ENCODE measurements at regions not wholly inside any gene's neighbourhood (a gene's known extent, or its start where the extent isn't known, plus 50 kb on each side); places are given as distances from the start of the nearest gene placed in this dataset.

GRCh38 chr3:156037356-156037755 lies 83.0 kb upstream of the KCNAB1 start:
- TF ChIP-seq RFX5 (IDR thresholded peaks at IDR 0.05; ENCODE audit: low read length), result no peak
- TF ChIP-seq IRF3 (IDR thresholded peaks at IDR 0.05; ENCODE audit: low read depth, low read length), result no peak
- no peak for TF ChIP-seq CTCF (IDR thresholded peaks at IDR 0.05)
- TF ChIP-seq, protein P1, sequence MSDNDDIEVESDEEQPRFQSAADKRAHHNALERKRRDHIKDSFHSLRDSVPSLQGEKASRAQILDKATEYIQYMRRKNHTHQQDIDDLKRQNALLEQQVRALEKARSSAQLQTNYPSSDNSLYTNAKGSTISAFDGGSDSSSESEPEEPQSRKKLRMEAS (IDR thresholded peaks at IDR 0.05; ENCODE audit: low read depth), result no peak
- TF ChIP-seq, protein P2, sequence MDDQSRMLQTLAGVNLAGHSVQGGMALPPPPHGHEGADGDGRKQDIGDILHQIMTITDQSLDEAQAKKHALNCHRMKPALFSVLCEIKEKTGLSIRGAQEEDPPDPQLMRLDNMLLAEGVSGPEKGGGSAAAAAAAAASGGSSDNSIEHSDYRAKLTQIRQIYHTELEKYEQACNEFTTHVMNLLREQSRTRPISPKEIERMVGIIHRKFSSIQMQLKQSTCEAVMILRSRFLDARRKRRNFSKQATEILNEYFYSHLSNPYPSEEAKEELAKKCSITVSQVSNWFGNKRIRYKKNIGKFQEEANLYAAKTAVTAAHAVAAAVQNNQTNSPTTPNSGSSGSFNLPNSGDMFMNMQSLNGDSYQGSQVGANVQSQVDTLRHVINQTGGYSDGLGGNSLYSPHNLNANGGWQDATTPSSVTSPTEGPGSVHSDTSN (IDR thresholded peaks at IDR 0.05), result no peak
- TF ChIP-seq SIN3A (IDR thresholded peaks at IDR 0.05; ENCODE audit: borderline replicate concordance, low read depth, low read length), result no peak
- TF ChIP-seq RAD21 (IDR thresholded peaks at IDR 0.05; ENCODE audit: low read length), result no peak
- no peak for TF ChIP-seq POLR2AphosphoS5 (IDR thresholded peaks at IDR 0.05; ENCODE audit: low read depth, low read length)

All from SK-N-SH (cell line).